PC-3 (cell line): ENCODE measurements at regions not wholly inside any gene's neighbourhood (a gene's known extent, or its start where the extent isn't known, plus 50 kb on each side); places are given as distances from the start of the nearest gene placed in this dataset.

Experiments
- CTCF ChIP-seq: fragments of 300-600 bp; sonication (generic); conservative IDR thresholded peaks from 2 replicates; pipeline ENCODE4 v1.5.1; 2017; ENCODE audit warnings: antibody characterized with exemption, low read depth, mild to moderate bottlenecking, low read length
- EZH2 ChIP-seq: fragments of 300-600 bp; sonication (generic); IDR thresholded peaks from one replicate; pipeline ENCODE4 v1.6.1; 2017; ENCODE audit warnings: antibody characterized with exemption, mild to moderate bottlenecking, low read length; ENCODE audit not compliant: unreplicated experiment
- EZH2phosphoT487 ChIP-seq: fragments of 300-600 bp; sonication (generic); IDR thresholded peaks from 2 replicates; pipeline ENCODE4 v1.6.1; 2018; ENCODE audit warnings: mild to moderate bottlenecking, antibody characterized with exemption, low read length, borderline replicate concordance

GRCh38 chr5:117733051-117733450, 1158.4 kb upstream of the SEMA6A start:
- no peak for TF ChIP-seq CTCF
- no peak for TF ChIP-seq EZH2phosphoT487
- TF ChIP-seq EZH2 = no peak
